ENCODE measurements at regions not wholly inside any gene's neighbourhood (a gene's known extent, or its start where the extent isn't known, plus 50 kb on each side); places are given as distances from the start of the nearest gene placed in this dataset.

DNA sequence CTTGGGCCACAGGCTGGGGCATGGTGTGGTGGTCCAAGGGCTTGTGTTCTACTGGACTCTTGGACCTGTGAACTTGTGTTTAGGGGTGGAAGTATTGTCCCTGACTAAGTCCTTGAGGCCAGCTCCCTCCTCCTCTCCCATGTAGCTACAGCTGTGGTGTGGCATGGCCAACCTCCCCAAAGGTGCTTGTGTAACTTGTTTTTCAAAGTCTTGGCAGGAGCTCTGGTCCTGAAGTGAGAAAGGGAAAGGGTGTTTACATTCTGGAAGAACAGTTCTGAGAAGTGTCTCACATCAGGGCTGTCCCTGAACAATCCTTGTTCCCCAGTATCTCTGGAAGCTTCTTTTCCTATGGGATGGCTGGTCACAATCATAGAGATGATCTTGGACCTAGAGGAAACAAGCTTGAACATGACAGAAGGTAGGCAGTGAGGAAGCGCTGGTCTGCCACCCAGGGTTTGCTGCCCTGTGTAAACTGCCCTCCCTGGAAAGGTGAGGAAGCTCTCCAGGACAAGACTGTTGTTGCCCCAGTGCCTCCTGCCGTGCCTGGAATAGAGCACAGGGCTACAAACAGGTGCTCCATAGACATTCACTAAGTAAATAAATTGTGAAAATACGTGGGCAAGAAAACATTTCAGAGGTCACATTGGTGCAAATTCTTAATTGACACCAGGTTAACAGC lies 64.6 kb upstream of the KLF9 start:
- Histone ChIP-seq H3K4me3 (ENCODE audit: low read depth in 1 of 2, low read length in 2 of 2) (no peak overlapping the region), H3K9me3 (ENCODE audit: control insufficient read depth in 1 of 2, low read length in 2 of 2) (no peaks in the 10 kb centered on the region), H3K27ac (ENCODE audit: low read depth, low read length) (peak overlapping the region; percentile 72), H3K4me1 (ENCODE audit: control insufficient read depth in 1 of 2, insufficient read depth in 2 of 2, low read length in 2 of 2) (peaks cover 28 to 38% of the 10 kb centered on the region in 2 donors), H3K36me3 (ENCODE audit: control insufficient read depth in 1 of 2, insufficient read depth in 2 of 2, low read length in 2 of 2) (no peaks in the 10 kb centered on the region), H3K27me3 (ENCODE audit: control insufficient read depth in 1 of 2, insufficient read depth in 2 of 2, low read length in 2 of 2) (no peaks in the 10 kb centered on the region), H3K9ac (ENCODE audit: low read depth in 1 of 2, low read length in 2 of 2) (no peak overlapping the region)

GRCh38 chr9:70477907-70478480 lies 63.5 kb upstream of the KLF9 start:
- no peak overlapping the region for H3K4me3 ChIP-seq (ENCODE audit: low read depth in 1 of 2, low read length in 2 of 2)
- no peaks in the 10 kb centered on the region for H3K9me3 ChIP-seq (ENCODE audit: control insufficient read depth in 1 of 2, low read length in 2 of 2)
- peaks cover 24 to 35% of the 10 kb centered on the region in 2 donors for H3K4me1 ChIP-seq (ENCODE audit: control insufficient read depth in 1 of 2, insufficient read depth in 2 of 2, low read length in 2 of 2)
- no peaks in the 10 kb centered on the region for H3K36me3 ChIP-seq (ENCODE audit: control insufficient read depth in 1 of 2, insufficient read depth in 2 of 2, low read length in 2 of 2)
- no peak overlapping the region for H3K9ac ChIP-seq (ENCODE audit: low read depth in 1 of 2, low read length in 2 of 2)
- no peaks in the 10 kb centered on the region for H3K27me3 ChIP-seq (ENCODE audit: control insufficient read depth in 1 of 2, insufficient read depth in 2 of 2, low read length in 2 of 2)
- H3K27ac ChIP-seq (ENCODE audit: low read depth, low read length) = peak overlapping the region; percentile 54

- Histone ChIP-seq H3K9me3 (ENCODE audit: control insufficient read depth in 1 of 2, low read length in 2 of 2) (no peaks in the 10 kb centered on the region), H3K27ac (ENCODE audit: low read depth, low read length) (no peak overlapping the region), H3K36me3 (ENCODE audit: control insufficient read depth in 1 of 2, insufficient read depth in 2 of 2, low read length in 2 of 2) (no peaks in the 10 kb centered on the region), H3K4me3 (ENCODE audit: low read depth in 1 of 2, low read length in 2 of 2) (no peak overlapping the region), H3K4me1 (ENCODE audit: control insufficient read depth in 1 of 2, insufficient read depth in 2 of 2, low read length in 2 of 2) (peaks cover 24 to 35% of the 10 kb centered on the region in 2 donors), H3K27me3 (ENCODE audit: control insufficient read depth in 1 of 2, insufficient read depth in 2 of 2, low read length in 2 of 2) (no peaks in the 10 kb centered on the region), H3K9ac (ENCODE audit: low read depth in 1 of 2, low read length in 2 of 2) (no peak overlapping the region)
These were observed 62.8 kb upstream of the KLF9 start for GRCh38 chr9:70477146-70477745.

- H3K9me3 ChIP-seq (ENCODE audit: control insufficient read depth in 1 of 2, low read length in 2 of 2) = no peaks in the 10 kb centered on the region
- H3K36me3 ChIP-seq (ENCODE audit: control insufficient read depth in 1 of 2, insufficient read depth in 2 of 2, low read length in 2 of 2) = no peaks in the 10 kb centered on the region
- no peak overlapping the region for H3K4me3 ChIP-seq (ENCODE audit: low read depth in 1 of 2, low read length in 2 of 2)
- no peak overlapping the region for H3K9ac ChIP-seq (ENCODE audit: low read depth in 1 of 2, low read length in 2 of 2)
- H3K27me3 ChIP-seq (ENCODE audit: control insufficient read depth in 1 of 2, insufficient read depth in 2 of 2, low read length in 2 of 2) = no peaks in the 10 kb centered on the region
- H3K27ac ChIP-seq (ENCODE audit: low read depth, low read length) = no peak overlapping the region
- H3K4me1 ChIP-seq (ENCODE audit: control insufficient read depth in 1 of 2, insufficient read depth in 2 of 2, low read length in 2 of 2) = peaks cover 21 to 31% of the 10 kb centered on the region in 2 donors
These were observed 60.8 kb upstream of the KLF9 start for GRCh38 chr9:70475211-70475610.

DNA sequence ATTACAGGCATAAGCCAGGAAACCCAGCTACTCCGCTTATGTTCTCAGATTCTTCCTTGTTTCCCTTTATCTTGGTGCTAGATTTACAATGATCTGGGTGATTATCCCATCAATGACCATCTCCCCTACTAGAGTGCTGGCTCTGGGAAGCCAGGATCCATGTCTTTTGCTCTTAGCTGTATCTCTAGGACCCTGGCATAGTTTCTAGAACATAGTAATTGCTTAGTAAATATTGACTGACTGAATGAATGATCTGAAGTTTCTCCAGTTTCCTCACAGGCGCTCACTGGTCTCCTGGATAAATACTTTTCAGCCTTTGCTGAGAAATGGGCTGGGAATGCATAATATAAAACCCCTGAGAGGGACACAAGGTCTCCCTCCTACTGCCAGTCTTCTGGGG lies 60.0 kb upstream of the KLF9 start:
- Histone ChIP-seq H3K36me3 (ENCODE audit: control insufficient read depth in 1 of 2, insufficient read depth in 2 of 2, low read length in 2 of 2) (no peaks in the 10 kb centered on the region), H3K9me3 (ENCODE audit: control insufficient read depth in 1 of 2, low read length in 2 of 2) (no peaks in the 10 kb centered on the region), H3K27ac (ENCODE audit: low read depth, low read length) (no peak overlapping the region), H3K27me3 (ENCODE audit: control insufficient read depth in 1 of 2, insufficient read depth in 2 of 2, low read length in 2 of 2) (no peaks in the 10 kb centered on the region), H3K4me3 (ENCODE audit: low read depth in 1 of 2, low read length in 2 of 2) (no peak overlapping the region), H3K4me1 (ENCODE audit: control insufficient read depth in 1 of 2, insufficient read depth in 2 of 2, low read length in 2 of 2) (peaks cover 20 to 29% of the 10 kb centered on the region in 2 donors), H3K9ac (ENCODE audit: low read depth in 1 of 2, low read length in 2 of 2) (no peak overlapping the region)

DNA sequence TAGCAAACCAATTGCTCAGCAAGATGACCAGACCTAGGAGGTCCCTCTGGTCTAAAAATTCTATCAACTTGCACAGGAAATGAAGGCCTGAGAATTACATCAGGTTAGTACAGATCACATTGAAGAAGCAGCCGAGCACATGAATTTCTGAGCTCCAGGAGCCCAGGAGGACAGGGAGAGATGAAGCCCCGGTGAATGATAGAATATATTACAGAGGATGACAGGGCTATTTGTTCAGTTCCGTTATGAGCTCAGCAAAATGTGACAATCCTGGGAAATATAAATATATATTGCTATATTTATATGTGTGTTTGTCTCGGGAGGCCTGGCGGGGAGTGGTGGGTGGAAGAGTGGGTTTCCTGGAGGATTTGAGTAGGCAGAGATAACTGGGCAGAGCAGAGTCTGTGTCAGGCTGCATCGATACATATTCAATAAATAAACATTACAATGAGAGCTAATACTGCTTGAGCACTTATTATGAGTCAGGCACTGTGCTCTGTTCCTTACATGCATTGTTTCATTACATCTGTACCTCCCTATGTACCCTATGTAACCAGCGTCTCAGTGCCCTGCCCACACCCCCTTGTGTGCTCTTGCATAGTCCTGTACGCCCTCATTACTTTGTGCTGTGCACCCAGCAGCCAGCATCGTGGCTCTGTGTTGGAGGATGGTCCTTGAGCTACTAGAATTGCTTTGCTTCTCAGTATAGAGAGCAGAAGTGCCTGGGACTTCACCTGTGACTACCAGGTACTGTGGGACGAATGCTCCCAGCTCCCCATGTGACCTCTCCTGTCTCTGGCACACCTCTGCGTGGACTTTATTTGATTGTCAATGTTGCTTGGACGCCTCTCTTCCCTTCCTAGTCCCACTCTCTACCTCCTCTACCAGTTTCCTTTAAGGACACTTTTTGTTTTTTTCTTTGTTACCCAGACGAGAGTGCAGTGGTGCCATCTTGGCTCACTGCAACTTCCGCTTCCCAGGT lies 58.1 kb upstream of the KLF9 start:
- no peaks in the 10 kb centered on the region for H3K9me3 ChIP-seq (ENCODE audit: control insufficient read depth in 1 of 2, low read length in 2 of 2)
- H3K9ac ChIP-seq (ENCODE audit: low read depth in 1 of 2, low read length in 2 of 2) = no peak overlapping the region
- H3K36me3 ChIP-seq (ENCODE audit: control insufficient read depth in 1 of 2, insufficient read depth in 2 of 2, low read length in 2 of 2) = no peaks in the 10 kb centered on the region
- no peak overlapping the region for H3K4me3 ChIP-seq (ENCODE audit: low read depth in 1 of 2, low read length in 2 of 2)
- no peaks in the 10 kb centered on the region for H3K27me3 ChIP-seq (ENCODE audit: control insufficient read depth in 1 of 2, insufficient read depth in 2 of 2, low read length in 2 of 2)
- H3K4me1 ChIP-seq (ENCODE audit: control insufficient read depth in 1 of 2, insufficient read depth in 2 of 2, low read length in 2 of 2) = peaks cover 13 to 21% of the 10 kb centered on the region in 2 donors
- H3K27ac ChIP-seq (ENCODE audit: low read depth, low read length) = no peak overlapping the region

GRCh38 chr9:70470050-70471015 lies 55.9 kb upstream of the KLF9 start:
- H3K27me3 ChIP-seq (ENCODE audit: control insufficient read depth in 1 of 2, insufficient read depth in 2 of 2, low read length in 2 of 2) = no peaks in the 10 kb centered on the region
- peak overlapping the region in 1 of 2 donors; percentile 6 for H3K4me3 ChIP-seq (ENCODE audit: low read depth in 1 of 2, low read length in 2 of 2)
- H3K9ac ChIP-seq (ENCODE audit: low read depth in 1 of 2, low read length in 2 of 2) = peak overlapping the region in 1 of 2 donors; percentile 13
- H3K4me1 ChIP-seq (ENCODE audit: control insufficient read depth in 1 of 2, insufficient read depth in 2 of 2, low read length in 2 of 2) = peaks cover 13 to 21% of the 10 kb centered on the region in 2 donors
- peak overlapping the region; percentile 16 for H3K27ac ChIP-seq (ENCODE audit: low read depth, low read length)
- no peaks in the 10 kb centered on the region for H3K9me3 ChIP-seq (ENCODE audit: control insufficient read depth in 1 of 2, low read length in 2 of 2)
- no peaks in the 10 kb centered on the region for H3K36me3 ChIP-seq (ENCODE audit: control insufficient read depth in 1 of 2, insufficient read depth in 2 of 2, low read length in 2 of 2)

DNA sequence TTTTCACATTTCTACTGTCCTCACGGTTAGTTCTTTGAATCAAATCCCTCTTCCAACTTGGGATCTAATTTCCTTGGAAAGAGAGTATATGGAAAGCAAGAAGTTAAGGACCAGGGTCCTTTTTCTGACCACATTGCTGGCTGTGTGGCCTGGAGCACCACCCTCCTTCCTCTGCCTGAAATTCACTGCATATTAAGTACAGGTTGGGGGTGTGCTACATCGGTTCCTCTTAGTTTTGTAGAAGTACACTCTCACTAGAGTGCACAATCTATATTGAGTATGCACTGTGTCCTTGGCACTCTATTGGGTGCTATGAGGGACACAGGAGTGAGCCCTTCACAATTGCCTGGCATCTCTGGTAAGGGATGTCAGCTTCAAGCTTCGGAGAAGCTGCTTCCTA lies 53.8 kb upstream of the KLF9 start:
- H3K36me3 ChIP-seq (ENCODE audit: control insufficient read depth in 1 of 2, insufficient read depth in 2 of 2, low read length in 2 of 2) = no peaks in the 10 kb centered on the region
- H3K4me3 ChIP-seq (ENCODE audit: low read depth in 1 of 2, low read length in 2 of 2) = no peak overlapping the region
- no peaks in the 10 kb centered on the region for H3K9me3 ChIP-seq (ENCODE audit: control insufficient read depth in 1 of 2, low read length in 2 of 2)
- H3K9ac ChIP-seq (ENCODE audit: low read depth in 1 of 2, low read length in 2 of 2) = peak overlapping the region in 1 of 2 donors; percentile 10
- peaks cover 13 to 16% of the 10 kb centered on the region in 2 donors for H3K4me1 ChIP-seq (ENCODE audit: control insufficient read depth in 1 of 2, insufficient read depth in 2 of 2, low read length in 2 of 2)
- no peaks in the 10 kb centered on the region for H3K27me3 ChIP-seq (ENCODE audit: control insufficient read depth in 1 of 2, insufficient read depth in 2 of 2, low read length in 2 of 2)
- H3K27ac ChIP-seq (ENCODE audit: low read depth, low read length) = no peak overlapping the region

GRCh38 chr9:70466976-70467561 lies 52.6 kb upstream of the KLF9 start:
- no peak overlapping the region for H3K27ac ChIP-seq (ENCODE audit: low read depth, low read length)
- H3K36me3 ChIP-seq (ENCODE audit: control insufficient read depth in 1 of 2, insufficient read depth in 2 of 2, low read length in 2 of 2) = no peaks in the 10 kb centered on the region
- H3K9ac ChIP-seq (ENCODE audit: low read depth in 1 of 2, low read length in 2 of 2) = no peak overlapping the region
- H3K4me3 ChIP-seq (ENCODE audit: low read depth in 1 of 2, low read length in 2 of 2) = no peak overlapping the region
- peaks cover 13 to 16% of the 10 kb centered on the region in 2 donors for H3K4me1 ChIP-seq (ENCODE audit: control insufficient read depth in 1 of 2, insufficient read depth in 2 of 2, low read length in 2 of 2)
- H3K27me3 ChIP-seq (ENCODE audit: control insufficient read depth in 1 of 2, insufficient read depth in 2 of 2, low read length in 2 of 2) = no peaks in the 10 kb centered on the region
- no peaks in the 10 kb centered on the region for H3K9me3 ChIP-seq (ENCODE audit: control insufficient read depth in 1 of 2, low read length in 2 of 2)

Measured in duodenal mucosa (tissue), 2 donors.